HepG2 (cell line): ENCODE measurements at regions not wholly inside any gene's neighbourhood (a gene's known extent, or its start where the extent isn't known, plus 50 kb on each side); places are given as distances from the start of the nearest gene placed in this dataset.

Source experiments
- NFIB ChIP-seq: sonication (generic); formaldehyde crosslinking; IDR thresholded peaks from 2 replicates; pipeline ENCODE4 v1.9.0; 2021; ENCODE audit warnings: missing genetic modification reagents, mild to moderate bottlenecking, borderline replicate concordance
- NFYC ChIP-seq: IDR thresholded peaks from 2 replicates; pipeline ENCODE4 v1.6.1; 2016; ENCODE audit warnings: missing genetic modification reagents, missing compliant biosample characterization
- PHF8 ChIP-seq: sonication (generic); formaldehyde crosslinking; IDR thresholded peaks from 2 replicates; pipeline ENCODE4 v1.5.0; 2020; ENCODE audit warnings: missing genetic modification reagents
- RFXAP ChIP-seq: sonication (generic); formaldehyde crosslinking; IDR thresholded peaks from 2 replicates; pipeline ENCODE4 v1.4.0; 2020; ENCODE audit warnings: missing genetic modification reagents, borderline replicate concordance
- TF ChIP-seq, protein P1 (sequence below): sonication (generic); formaldehyde crosslinking; IDR thresholded peaks from 2 replicates; pipeline ENCODE4 v1.5.1; 2020; ENCODE audit warnings: mild to moderate bottlenecking, missing genetic modification reagents, borderline replicate concordance
- TF ChIP-seq, protein P2 (sequence below): fragments of 450-650 bp; IDR thresholded peaks from 2 replicates; pipeline ENCODE4 v1.6.1; 2017; ENCODE audit warnings: mild to moderate bottlenecking

DNA sequence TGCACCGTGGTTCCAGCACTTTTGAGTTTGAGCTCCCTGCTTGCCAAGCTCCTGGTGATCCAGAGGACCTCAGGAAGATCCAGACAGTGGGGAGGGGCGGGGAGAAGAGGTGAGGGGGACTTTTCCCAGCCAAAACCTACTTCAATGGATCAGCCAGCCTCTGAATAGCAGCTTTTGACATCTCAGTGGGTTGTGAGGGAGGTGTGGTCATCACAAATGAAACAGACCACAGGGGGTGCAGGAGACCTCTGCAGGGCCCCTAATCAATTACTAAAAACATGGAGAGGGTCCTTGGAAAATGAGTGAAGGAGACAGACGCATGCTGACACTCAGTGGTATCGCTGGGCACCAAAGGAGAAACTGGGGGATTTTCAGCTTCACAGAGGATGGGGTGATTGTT, 372.7 kb downstream of the ZNF521 start (continued):
- TF ChIP-seq, protein P1, sequence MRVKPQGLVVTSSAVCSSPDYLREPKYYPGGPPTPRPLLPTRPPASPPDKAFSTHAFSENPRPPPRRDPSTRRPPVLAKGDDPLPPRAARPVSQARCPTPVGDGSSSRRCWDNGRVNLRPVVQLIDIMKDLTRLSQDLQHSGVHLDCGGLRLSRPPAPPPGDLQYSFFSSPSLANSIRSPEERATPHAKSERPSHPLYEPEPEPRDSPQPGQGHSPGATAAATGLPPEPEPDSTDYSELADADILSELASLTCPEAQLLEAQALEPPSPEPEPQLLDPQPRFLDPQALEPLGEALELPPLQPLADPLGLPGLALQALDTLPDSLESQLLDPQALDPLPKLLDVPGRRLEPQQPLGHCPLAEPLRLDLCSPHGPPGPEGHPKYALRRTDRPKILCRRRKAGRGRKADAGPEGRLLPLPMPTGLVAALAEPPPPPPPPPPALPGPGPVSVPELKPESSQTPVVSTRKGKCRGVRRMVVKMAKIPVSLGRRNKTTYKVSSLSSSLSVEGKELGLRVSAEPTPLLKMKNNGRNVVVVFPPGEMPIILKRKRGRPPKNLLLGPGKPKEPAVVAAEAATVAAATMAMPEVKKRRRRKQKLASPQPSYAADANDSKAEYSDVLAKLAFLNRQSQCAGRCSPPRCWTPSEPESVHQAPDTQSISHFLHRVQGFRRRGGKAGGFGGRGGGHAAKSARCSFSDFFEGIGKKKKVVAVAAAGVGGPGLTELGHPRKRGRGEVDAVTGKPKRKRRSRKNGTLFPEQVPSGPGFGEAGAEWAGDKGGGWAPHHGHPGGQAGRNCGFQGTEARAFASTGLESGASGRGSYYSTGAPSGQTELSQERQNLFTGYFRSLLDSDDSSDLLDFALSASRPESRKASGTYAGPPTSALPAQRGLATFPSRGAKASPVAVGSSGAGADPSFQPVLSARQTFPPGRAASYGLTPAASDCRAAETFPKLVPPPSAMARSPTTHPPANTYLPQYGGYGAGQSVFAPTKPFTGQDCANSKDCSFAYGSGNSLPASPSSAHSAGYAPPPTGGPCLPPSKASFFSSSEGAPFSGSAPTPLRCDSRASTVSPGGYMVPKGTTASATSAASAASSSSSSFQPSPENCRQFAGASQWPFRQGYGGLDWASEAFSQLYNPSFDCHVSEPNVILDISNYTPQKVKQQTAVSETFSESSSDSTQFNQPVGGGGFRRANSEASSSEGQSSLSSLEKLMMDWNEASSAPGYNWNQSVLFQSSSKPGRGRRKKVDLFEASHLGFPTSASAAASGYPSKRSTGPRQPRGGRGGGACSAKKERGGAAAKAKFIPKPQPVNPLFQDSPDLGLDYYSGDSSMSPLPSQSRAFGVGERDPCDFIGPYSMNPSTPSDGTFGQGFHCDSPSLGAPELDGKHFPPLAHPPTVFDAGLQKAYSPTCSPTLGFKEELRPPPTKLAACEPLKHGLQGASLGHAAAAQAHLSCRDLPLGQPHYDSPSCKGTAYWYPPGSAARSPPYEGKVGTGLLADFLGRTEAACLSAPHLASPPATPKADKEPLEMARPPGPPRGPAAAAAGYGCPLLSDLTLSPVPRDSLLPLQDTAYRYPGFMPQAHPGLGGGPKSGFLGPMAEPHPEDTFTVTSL = no peak
- no peak for TF ChIP-seq NFYC (CRISPR knock-in tag)
- TF ChIP-seq RFXAP (CRISPR knock-in tag) = no peak
- TF ChIP-seq, protein P2, sequence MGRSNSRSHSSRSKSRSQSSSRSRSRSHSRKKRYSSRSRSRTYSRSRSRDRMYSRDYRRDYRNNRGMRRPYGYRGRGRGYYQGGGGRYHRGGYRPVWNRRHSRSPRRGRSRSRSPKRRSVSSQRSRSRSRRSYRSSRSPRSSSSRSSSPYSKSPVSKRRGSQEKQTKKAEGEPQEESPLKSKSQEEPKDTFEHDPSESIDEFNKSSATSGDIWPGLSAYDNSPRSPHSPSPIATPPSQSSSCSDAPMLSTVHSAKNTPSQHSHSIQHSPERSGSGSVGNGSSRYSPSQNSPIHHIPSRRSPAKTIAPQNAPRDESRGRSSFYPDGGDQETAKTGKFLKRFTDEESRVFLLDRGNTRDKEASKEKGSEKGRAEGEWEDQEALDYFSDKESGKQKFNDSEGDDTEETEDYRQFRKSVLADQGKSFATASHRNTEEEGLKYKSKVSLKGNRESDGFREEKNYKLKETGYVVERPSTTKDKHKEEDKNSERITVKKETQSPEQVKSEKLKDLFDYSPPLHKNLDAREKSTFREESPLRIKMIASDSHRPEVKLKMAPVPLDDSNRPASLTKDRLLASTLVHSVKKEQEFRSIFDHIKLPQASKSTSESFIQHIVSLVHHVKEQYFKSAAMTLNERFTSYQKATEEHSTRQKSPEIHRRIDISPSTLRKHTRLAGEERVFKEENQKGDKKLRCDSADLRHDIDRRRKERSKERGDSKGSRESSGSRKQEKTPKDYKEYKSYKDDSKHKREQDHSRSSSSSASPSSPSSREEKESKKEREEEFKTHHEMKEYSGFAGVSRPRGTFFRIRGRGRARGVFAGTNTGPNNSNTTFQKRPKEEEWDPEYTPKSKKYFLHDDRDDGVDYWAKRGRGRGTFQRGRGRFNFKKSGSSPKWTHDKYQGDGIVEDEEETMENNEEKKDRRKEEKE = no peak
- TF ChIP-seq NFIB (CRISPR knock-in tag) = no peak
- no peak for TF ChIP-seq PHF8 (CRISPR knock-in tag)
